ENCODE measurements at regions not wholly inside any gene's neighbourhood (a gene's known extent, or its start where the extent isn't known, plus 50 kb on each side); places are given as distances from the start of the nearest gene placed in this dataset.

DNA sequence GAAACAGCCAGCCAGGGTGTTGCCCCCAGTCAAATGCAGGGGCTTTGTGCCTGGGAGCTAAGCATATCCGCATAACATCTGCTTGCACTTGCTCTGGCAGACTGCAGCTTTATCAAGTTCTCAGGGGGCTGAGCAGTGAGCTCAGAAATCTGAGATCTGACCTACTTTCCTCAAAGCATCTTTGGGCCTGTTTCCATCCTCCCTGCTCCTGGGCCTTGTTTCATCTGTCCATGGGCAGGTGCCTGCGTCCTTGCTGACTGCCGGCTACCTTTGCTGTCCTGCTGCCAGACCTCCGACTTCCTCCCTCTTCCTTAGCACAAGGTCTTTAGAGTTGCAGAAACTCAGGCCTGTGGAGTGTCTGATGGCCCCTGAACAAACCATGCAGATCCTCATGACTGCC, 131.2 kb upstream of the B3GAT1 start:
- TF ChIP-seq, protein P1, sequence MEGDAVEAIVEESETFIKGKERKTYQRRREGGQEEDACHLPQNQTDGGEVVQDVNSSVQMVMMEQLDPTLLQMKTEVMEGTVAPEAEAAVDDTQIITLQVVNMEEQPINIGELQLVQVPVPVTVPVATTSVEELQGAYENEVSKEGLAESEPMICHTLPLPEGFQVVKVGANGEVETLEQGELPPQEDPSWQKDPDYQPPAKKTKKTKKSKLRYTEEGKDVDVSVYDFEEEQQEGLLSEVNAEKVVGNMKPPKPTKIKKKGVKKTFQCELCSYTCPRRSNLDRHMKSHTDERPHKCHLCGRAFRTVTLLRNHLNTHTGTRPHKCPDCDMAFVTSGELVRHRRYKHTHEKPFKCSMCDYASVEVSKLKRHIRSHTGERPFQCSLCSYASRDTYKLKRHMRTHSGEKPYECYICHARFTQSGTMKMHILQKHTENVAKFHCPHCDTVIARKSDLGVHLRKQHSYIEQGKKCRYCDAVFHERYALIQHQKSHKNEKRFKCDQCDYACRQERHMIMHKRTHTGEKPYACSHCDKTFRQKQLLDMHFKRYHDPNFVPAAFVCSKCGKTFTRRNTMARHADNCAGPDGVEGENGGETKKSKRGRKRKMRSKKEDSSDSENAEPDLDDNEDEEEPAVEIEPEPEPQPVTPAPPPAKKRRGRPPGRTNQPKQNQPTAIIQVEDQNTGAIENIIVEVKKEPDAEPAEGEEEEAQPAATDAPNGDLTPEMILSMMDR (IDR thresholded peaks at IDR 0.05; ENCODE audit: borderline replicate concordance): no peak
- DNase-seq: no peak
- H3K4me1 ChIP-seq: no peaks in the 10 kb centered on the region
- H3K27me3 ChIP-seq (ENCODE audit: low read depth): peaks cover 46% of the 10 kb centered on the region
- intact Hi-C loops (cut with micrococcal nuclease): no loop called here
- no peaks in the 10 kb centered on the region for H3K9me3 ChIP-seq (replicated peaks)
- H3K4me3 ChIP-seq: no peak overlapping the region
- no peaks in the 10 kb centered on the region for H3K36me3 ChIP-seq
- H3K27ac ChIP-seq (replicated peaks): no peak overlapping the region

DNA sequence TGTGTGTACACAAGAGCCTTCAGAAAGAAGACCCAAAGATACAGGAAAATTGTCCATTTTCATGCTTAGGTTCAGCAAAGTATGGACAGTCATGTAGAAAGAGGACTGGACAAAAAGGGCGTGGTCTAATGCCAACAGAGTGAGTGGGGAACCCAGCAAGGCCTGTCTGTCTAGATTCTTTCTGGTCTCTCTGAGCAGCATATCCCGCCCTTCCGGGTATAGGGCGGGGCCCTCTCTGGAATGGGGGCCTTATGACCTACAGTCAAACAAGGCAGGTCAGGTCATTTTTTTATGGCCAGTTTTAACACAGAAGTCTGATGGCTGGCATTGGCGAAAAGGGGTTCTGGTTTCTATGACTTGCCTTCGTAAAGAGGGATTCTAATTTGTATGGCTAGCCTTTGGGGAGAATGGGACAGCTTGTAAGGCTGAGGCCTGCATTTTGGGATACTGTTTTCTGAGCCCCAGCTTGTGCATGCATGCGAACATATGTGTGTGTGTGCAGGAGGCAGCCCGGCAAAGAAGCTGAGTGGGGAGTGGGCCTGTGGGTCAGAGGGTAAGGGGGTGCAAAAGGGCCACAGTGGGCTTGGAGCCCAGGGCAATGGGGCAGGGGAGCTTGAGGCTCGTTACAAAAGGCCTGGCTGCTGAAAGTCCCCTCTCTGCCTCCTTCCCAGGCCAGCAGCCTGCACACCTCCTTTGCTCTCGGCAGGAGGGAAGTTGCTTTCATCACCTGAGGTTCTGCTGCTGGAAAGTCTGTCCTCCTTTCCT, 130.5 kb upstream of the B3GAT1 start:
- no peak for DNase-seq
- TF ChIP-seq, protein P1 (IDR thresholded peaks at IDR 0.05; ENCODE audit: borderline replicate concordance): no peak
- Histone ChIP-seq H3K36me3 (no peaks in the 10 kb centered on the region), H3K27me3 (ENCODE audit: low read depth) (peaks cover 53% of the 10 kb centered on the region), H3K27ac (replicated peaks) (no peak overlapping the region), H3K9me3 (replicated peaks) (no peaks in the 10 kb centered on the region), H3K4me3 (no peak overlapping the region), H3K4me1 (no peaks in the 10 kb centered on the region)
- intact Hi-C loops (cut with micrococcal nuclease): no loop called here

DNA sequence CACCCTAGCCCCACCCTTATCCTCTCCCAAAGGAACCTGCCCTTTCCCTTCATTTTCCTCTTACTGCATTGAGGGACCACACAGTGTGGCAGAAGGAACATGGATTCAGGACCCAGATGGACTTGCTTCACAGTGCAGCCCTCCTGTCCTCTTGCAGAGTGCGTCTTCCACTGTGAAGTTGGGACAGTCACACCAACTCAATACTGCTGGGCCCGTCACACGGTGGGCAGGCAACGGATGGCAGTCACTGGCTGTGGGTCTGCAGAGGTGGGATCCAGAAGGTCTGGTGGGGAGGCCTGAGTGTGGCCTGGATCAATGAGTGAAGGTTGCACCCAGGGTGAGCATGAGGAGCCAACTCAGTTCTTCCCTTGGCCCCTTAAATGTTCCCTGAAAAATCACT, 129.9 kb upstream of the B3GAT1 start:
- Histone ChIP-seq H3K4me1 (no peaks in the 10 kb centered on the region), H3K9me3 (replicated peaks) (no peaks in the 10 kb centered on the region), H3K36me3 (no peaks in the 10 kb centered on the region), H3K27ac (replicated peaks) (no peak overlapping the region), H3K4me3 (no peak overlapping the region), H3K27me3 (ENCODE audit: low read depth) (peaks cover 54% of the 10 kb centered on the region)
- DNase-seq: no peak
- TF ChIP-seq, protein P1 (IDR thresholded peaks at IDR 0.05; ENCODE audit: borderline replicate concordance): no peak
- intact Hi-C loops (cut with micrococcal nuclease): no loop called here

DNA sequence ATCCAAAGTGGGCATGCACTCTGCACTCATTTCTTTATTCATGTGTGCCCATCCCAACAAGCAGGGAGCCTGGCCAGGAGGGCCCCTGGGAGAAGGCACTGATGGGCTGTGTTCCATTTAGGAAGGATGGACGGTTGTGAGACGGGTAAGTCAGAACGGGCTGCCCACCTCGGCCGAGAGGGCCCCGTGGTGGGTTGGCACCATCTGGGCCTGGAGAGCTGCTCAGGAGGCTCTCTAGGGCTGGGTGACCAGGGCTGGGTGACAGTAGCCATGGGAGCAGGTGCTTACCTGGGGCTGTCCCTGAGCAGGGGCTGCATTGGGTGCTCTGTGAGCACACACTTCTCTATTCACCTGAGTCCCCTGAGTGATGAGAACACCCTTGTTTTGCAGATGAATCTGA, 129.3 kb upstream of the B3GAT1 start:
- Histone ChIP-seq H3K27me3 (ENCODE audit: low read depth) (peaks cover 59% of the 10 kb centered on the region), H3K4me1 (no peaks in the 10 kb centered on the region), H3K4me3 (no peak overlapping the region), H3K36me3 (no peaks in the 10 kb centered on the region), H3K27ac (replicated peaks) (no peak overlapping the region), H3K9me3 (replicated peaks) (no peaks in the 10 kb centered on the region)
- TF ChIP-seq, protein P1 (IDR thresholded peaks at IDR 0.05; ENCODE audit: borderline replicate concordance): no peak
- intact Hi-C loops (cut with micrococcal nuclease): no loop called here
- DNase-seq: no peak

DNA sequence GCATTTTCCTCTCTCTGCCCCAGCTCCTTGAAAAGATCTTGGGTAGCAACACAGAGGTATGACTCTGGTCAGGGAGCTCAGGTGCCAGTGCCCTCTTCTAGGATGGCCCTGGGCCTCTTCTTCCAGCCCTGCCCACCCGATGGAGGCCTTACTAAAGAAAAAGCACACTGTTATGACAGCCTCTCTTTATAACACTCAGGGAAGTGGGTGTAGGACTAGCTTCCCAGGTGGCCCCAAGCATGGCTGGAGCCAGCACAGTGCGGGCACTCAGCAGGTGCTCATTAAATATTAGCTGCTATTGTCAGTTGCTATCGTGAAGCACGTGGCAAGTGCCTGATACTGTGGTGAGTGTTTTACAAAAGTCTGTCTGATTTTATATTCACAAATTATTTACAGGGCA, 127.2 kb upstream of the B3GAT1 start:
- no peak for DNase-seq
- intact Hi-C loops (cut with micrococcal nuclease): no loop called here
- H3K27me3 ChIP-seq (ENCODE audit: low read depth): peaks cover 72% of the 10 kb centered on the region
- no peak overlapping the region for H3K27ac ChIP-seq (replicated peaks)
- H3K4me1 ChIP-seq: no peaks in the 10 kb centered on the region
- no peaks in the 10 kb centered on the region for H3K36me3 ChIP-seq
- TF ChIP-seq, protein P1 (IDR thresholded peaks at IDR 0.05; ENCODE audit: borderline replicate concordance): no peak
- H3K9me3 ChIP-seq (replicated peaks): no peaks in the 10 kb centered on the region
- no peak overlapping the region for H3K4me3 ChIP-seq

Measured in left ventricle myocardium inferior (tissue), 1 donor.